ENCODE measurements at regions not wholly inside any gene's neighbourhood (a gene's known extent, or its start where the extent isn't known, plus 50 kb on each side); places are given as distances from the start of the nearest gene placed in this dataset.

DNA sequence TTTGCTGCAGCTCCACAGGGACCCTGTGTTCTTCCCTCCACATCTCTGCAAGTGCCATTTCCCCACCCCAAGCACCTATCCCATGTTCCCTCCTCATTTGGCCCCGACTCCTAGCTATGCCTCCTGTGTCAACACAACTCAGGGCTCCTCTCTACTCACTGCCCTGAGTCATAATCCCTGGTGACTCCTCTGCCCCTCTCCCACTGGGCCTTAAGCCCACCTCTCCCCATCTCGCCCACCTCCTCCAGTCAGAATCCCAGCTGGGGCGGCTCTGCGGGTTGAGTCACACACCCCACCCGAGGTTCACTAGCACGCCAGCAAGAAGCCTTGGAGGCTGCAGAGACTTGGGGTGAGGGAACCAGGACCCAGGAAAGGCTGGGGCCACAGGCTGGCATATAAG is 346.2 kb downstream of the FOXL1 start:
- DNase-seq = peak in 1 of 2 donors; percentile 58
- WGBS, 2 donors = 79 to 80% methylated on average over 6 of the region's 6 CpGs
- Histone ChIP-seq H3K4me3 (ENCODE audit: low read length in 2 of 2) (no peak overlapping the region), H3K36me3 (ENCODE audit: control insufficient read depth in 1 of 2, insufficient read depth in 2 of 2, low read length in 1 of 2) (no peaks in the 10 kb centered on the region), H3K27ac (ENCODE audit: low read depth in 1 of 2, low read length in 2 of 2) (no peak overlapping the region), H3K9me3 (ENCODE audit: control insufficient read depth, low read length) (peaks cover 6% of the 10 kb centered on the region), H3K27me3 (ENCODE audit: control insufficient read depth in 1 of 2, insufficient read depth in 2 of 2, low read length in 1 of 2) (no peaks in the 10 kb centered on the region), H3K4me1 (ENCODE audit: control insufficient read depth in 1 of 2, insufficient read depth in 2 of 2, low read length in 2 of 2) (no peaks in the 10 kb centered on the region)
- ATAC-seq (ENCODE audit: low FRiP score) = no peak
- intact Hi-C loops (cut with DNase I) = no loop called here

DNA sequence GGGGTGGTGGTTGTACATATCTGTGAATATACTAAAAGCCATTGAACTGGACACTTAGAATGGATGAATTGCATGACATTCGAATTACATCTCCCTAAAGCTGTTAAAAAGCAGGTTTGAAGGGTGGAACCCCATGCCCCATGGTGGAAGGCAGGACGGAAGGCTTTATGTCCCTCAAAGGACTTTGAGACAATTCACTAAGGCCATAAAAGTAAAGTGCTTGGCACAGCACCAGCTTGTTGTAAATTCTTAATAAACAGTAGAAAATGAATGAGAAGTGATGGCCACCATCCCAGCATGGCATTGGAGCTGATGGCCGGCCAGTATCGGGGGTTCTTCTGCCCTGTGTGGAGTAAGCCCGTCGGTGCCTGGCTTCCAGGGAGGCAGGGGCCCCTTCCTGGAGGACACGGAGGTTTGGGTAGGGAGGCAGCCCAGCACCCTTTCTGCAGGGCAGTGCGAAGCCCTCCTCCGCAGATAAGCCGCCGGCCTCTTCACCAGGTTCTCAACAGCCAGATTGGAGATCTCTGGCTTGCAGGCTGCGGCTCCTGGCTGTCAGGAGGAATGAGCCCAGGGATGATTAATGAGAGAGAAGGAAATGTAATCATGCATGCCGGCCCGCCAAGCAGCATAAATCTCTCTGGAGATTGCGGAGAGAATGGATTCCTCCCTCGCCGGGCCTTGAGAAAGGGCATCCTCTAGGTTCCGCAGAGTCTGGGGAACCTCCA is 346.9 kb downstream of the FOXL1 start:
- intact Hi-C loops (cut with DNase I) = no loop called here
- H3K27me3 ChIP-seq (ENCODE audit: control insufficient read depth in 1 of 2, insufficient read depth in 2 of 2, low read length in 1 of 2) = no peaks in the 10 kb centered on the region
- H3K4me1 ChIP-seq (ENCODE audit: control insufficient read depth in 1 of 2, insufficient read depth in 2 of 2, low read length in 2 of 2) = no peaks in the 10 kb centered on the region
- DNase-seq (peak in 1 of 2 donors; percentile 70), ATAC-seq (ENCODE audit: low FRiP score) (no peak)
- WGBS, 2 donors = 27 to 32% methylated on average over 18 of the region's 18 CpGs
- H3K27ac ChIP-seq (ENCODE audit: low read depth in 1 of 2, low read length in 2 of 2) = no peak overlapping the region
- no peaks in the 10 kb centered on the region for H3K36me3 ChIP-seq (ENCODE audit: control insufficient read depth in 1 of 2, insufficient read depth in 2 of 2, low read length in 1 of 2)
- H3K4me3 ChIP-seq (ENCODE audit: low read length in 2 of 2) = no peak overlapping the region
- H3K9me3 ChIP-seq (ENCODE audit: control insufficient read depth, low read length) = peaks cover 6% of the 10 kb centered on the region

DNA sequence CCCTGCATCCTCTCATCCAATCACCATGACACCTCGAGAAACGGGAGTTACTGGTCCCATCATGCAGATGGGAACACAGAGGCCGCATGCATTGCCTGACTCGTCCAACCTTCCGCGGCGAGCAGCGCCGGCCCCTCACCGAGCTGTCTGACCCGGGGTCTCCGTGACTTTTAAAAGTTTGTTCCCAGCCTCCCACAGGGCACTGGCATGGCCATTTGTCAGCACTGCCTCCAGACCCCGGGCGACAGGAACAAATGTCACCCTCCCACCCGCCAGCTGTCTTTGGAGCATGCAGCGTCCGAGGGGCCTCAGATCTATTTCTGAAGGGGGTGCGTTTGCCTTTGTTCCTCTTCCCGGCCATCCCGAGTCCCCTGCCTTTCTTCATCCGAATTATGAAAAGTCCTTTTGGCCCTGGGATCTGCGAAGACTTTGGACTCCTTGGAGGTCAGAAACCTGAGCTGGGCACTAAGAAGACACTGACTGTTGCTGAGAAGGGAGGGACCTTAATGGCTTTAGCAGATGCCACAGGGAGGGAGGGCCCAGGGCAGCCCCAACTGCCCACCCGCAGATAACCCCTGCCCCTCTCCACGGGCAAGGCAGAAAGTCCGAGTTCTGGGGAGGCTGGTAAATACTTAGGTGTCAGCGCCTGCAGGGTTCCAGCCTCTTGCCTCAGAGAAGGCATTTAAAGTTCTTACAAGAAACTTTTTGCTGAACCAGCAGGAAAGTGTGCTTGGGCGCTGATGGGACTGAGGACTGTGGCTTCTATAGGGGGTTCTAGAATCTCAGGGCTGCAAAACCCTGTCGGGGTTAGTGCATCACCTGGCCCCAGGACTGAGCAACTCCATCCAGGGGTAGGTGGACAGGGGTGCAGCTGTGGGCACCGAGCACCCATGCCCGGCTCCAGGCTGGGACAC is 348.1 kb downstream of the FOXL1 start:
- H3K27me3 ChIP-seq (ENCODE audit: control insufficient read depth in 1 of 2, insufficient read depth in 2 of 2, low read length in 1 of 2) = no peaks in the 10 kb centered on the region

DNA sequence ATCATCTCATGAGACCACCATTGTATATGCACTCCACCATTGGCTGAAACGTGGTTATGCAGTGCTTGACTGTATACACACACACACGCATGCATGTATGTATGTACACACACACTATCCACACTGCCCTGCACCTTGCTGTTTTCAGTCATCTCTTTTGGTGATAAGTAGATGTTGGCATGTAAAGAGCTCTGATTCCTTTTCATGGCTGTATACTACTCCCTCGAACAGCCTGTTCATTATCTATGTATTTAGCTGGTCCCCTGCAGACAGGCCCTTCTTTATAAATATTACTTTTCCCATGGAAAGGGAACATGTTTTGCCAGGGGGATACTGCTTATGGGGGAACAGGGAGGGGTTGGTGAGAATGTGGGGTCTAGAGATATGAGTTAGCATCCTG is 349.4 kb downstream of the FOXL1 start:
- H3K4me3 ChIP-seq (ENCODE audit: low read length in 2 of 2) = no peak overlapping the region
- intact Hi-C loops (cut with DNase I) = no loop called here
- DNase-seq (no peak), ATAC-seq (ENCODE audit: low FRiP score) (no peak)
- H3K36me3 ChIP-seq (ENCODE audit: control insufficient read depth in 1 of 2, insufficient read depth in 2 of 2, low read length in 1 of 2) = no peaks in the 10 kb centered on the region
- no peaks in the 10 kb centered on the region for H3K9me3 ChIP-seq (ENCODE audit: control insufficient read depth, low read length)
- H3K27ac ChIP-seq (ENCODE audit: low read depth in 1 of 2, low read length in 2 of 2) = no peak overlapping the region
- 94 to 97% methylated on average over 3 of the region's 3 CpGs for WGBS, 2 donors
- no peaks in the 10 kb centered on the region for H3K27me3 ChIP-seq (ENCODE audit: control insufficient read depth in 1 of 2, insufficient read depth in 2 of 2, low read length in 1 of 2)
- H3K4me1 ChIP-seq (ENCODE audit: control insufficient read depth in 1 of 2, insufficient read depth in 2 of 2, low read length in 2 of 2) = no peaks in the 10 kb centered on the region

More for the DNA sequence above, 348.1 kb downstream of the FOXL1 start:
- Histone ChIP-seq H3K36me3 (ENCODE audit: control insufficient read depth in 1 of 2, insufficient read depth in 2 of 2, low read length in 1 of 2) (no peaks in the 10 kb centered on the region), H3K4me3 (ENCODE audit: low read length in 2 of 2) (no peak overlapping the region), H3K9me3 (ENCODE audit: control insufficient read depth, low read length) (no peaks in the 10 kb centered on the region), H3K4me1 (ENCODE audit: control insufficient read depth in 1 of 2, insufficient read depth in 2 of 2, low read length in 2 of 2) (no peaks in the 10 kb centered on the region), H3K27ac (ENCODE audit: low read depth in 1 of 2, low read length in 2 of 2) (no peak overlapping the region)
- ATAC-seq (ENCODE audit: low FRiP score) = no peak
- WGBS, 2 donors = 91 to 93% methylated on average over 30 of the region's 30 CpGs
- intact Hi-C loops (cut with DNase I) = no loop called here
- DNase-seq = peak in 1 of 2 donors; percentile 55

DNA sequence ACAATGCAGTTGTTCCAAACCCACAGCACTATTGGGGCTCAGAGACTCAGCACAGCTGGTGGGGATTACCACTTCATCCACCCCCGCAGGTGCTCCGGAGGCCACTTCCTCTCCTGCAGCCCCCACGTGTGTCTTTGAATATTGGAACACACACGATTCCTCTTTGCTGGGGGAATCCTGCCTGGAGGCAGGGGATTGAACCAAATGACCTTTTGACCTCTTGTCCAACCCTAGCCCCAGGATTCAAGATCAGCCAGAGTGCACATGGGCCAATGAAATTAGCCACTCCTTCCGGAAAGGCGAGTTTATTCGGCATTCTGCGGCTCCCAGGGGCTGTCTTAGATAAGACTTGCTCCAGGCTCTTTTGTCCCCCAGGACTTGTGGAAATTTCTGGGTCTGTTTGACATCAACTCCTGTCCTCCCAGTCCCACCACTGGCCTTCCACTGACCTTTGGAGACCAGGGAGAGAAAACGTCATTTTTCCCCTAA is 350.2 kb downstream of the FOXL1 start:
- H3K27ac ChIP-seq (ENCODE audit: low read depth in 1 of 2, low read length in 2 of 2) = peak overlapping the region in 1 of 2 donors; percentile 2
- H3K27me3 ChIP-seq (ENCODE audit: control insufficient read depth in 1 of 2, insufficient read depth in 2 of 2, low read length in 1 of 2) = no peaks in the 10 kb centered on the region
- ATAC-seq (ENCODE audit: low FRiP score) = no peak
- intact Hi-C loops (cut with DNase I) = loop anchor here in 1 of 2 donors (1.0 kb wide), 1 partner anchor 352 kb away; no protein-coding TSS in a partner anchor
- WGBS, 2 donors = 82 to 84% methylated on average over 9 of the region's 9 CpGs
- H3K4me3 ChIP-seq (ENCODE audit: low read length in 2 of 2) = no peak overlapping the region
- no peaks in the 10 kb centered on the region for H3K36me3 ChIP-seq (ENCODE audit: control insufficient read depth in 1 of 2, insufficient read depth in 2 of 2, low read length in 1 of 2)
- H3K4me1 ChIP-seq (ENCODE audit: control insufficient read depth in 1 of 2, insufficient read depth in 2 of 2, low read length in 2 of 2) = no peaks in the 10 kb centered on the region
- DNase-seq = no peak
- no peaks in the 10 kb centered on the region for H3K9me3 ChIP-seq (ENCODE audit: control insufficient read depth, low read length)

DNA sequence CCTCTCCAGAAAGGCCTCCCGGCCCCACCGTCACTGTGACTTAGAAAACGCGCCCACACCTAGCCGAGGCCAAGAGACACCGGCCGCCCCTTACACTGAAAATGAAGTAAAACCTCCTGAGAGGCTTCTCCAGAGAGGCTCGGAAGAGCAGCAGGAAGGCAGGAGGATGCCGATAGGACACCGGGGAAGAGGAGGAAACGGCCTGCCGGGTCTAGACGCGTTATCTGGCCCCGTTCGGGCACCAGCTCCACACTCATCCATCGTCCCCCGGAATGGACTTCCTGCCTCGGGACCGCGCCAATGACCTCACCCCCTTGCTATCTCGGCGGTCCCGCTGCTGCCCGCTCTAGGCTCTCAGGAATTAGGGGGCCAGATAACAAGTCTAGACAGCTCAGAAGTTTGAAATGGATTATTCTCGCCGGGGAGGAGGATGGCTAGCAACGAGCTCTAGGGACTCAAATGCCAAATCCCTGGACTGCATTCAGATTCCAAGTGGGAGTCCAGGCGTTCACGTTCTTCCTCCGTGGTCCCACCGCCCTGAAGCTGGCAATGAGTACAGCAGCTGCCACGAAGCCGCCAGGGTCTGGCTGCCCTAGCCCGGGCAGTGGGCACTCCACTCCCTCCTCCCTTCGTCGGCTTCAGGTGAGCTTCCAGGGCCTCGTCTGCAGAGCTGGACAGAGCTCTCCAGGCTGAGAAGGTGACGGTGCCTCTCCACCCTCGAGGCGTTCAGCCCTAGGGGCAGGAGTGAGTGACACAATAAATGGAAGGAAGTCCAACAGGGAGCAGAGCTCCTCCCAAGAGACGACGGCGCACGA is 350.9 kb downstream of the FOXL1 start:
- ATAC-seq (ENCODE audit: low FRiP score) (peak; percentile 45), DNase-seq (peak; percentile 82 to 91)
- H3K36me3 ChIP-seq (ENCODE audit: control insufficient read depth in 1 of 2, insufficient read depth in 2 of 2, low read length in 1 of 2) = no peaks in the 10 kb centered on the region
- 7 to 10% methylated on average over 45 of the region's 45 CpGs for WGBS, 2 donors
- H3K4me1 ChIP-seq (ENCODE audit: control insufficient read depth in 1 of 2, insufficient read depth in 2 of 2, low read length in 2 of 2) = no peaks in the 10 kb centered on the region
- no peaks in the 10 kb centered on the region for H3K27me3 ChIP-seq (ENCODE audit: control insufficient read depth in 1 of 2, insufficient read depth in 2 of 2, low read length in 1 of 2)
- H3K27ac ChIP-seq (ENCODE audit: low read depth in 1 of 2, low read length in 2 of 2) = peak overlapping the region in 1 of 2 donors; percentile 75
- H3K9me3 ChIP-seq (ENCODE audit: control insufficient read depth, low read length) = no peaks in the 10 kb centered on the region
- H3K4me3 ChIP-seq (ENCODE audit: low read length in 2 of 2) = no peak overlapping the region
- intact Hi-C loops (cut with DNase I) = loop anchor here in 1 of 2 donors (1.0 kb wide), 1 partner anchor 353 kb away; no protein-coding TSS in a partner anchor

DNA sequence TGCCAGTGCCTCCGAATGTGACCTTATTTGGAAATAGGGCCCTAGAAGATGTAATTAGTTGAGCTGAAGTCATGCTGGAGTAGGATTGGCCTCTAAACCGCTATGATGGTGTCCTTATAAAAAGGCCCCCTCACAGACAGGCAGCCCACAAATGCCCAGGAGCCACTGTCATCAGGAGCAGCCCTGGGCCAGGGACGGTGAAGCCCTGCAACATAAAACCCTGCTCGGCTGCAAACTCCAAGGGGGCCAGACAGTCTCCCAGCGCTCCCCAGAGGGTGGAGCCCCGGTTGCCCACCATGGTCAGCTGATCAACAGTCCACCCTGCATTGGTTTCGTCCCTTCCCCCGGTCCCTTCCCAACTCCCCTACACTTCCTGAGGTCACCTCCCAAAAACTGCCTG is 351.7 kb downstream of the FOXL1 start:
- intact Hi-C loops (cut with DNase I) = loop anchor here (5.0 to 10.0 kb wide), 3 partner anchors 127 to 455 kb away; partner anchors contain the start of genes FBXO31 (in 1 of the 2) and FOXL1 (in 1 of the 2)
- Histone ChIP-seq H3K27ac (ENCODE audit: low read depth in 1 of 2, low read length in 2 of 2) (no peak overlapping the region), H3K4me1 (ENCODE audit: control insufficient read depth in 1 of 2, insufficient read depth in 2 of 2, low read length in 2 of 2) (no peaks in the 10 kb centered on the region), H3K27me3 (ENCODE audit: control insufficient read depth in 1 of 2, insufficient read depth in 2 of 2, low read length in 1 of 2) (no peaks in the 10 kb centered on the region), H3K36me3 (ENCODE audit: control insufficient read depth in 1 of 2, insufficient read depth in 2 of 2, low read length in 1 of 2) (no peaks in the 10 kb centered on the region), H3K4me3 (ENCODE audit: low read length in 2 of 2) (no peak overlapping the region), H3K9me3 (ENCODE audit: control insufficient read depth, low read length) (no peaks in the 10 kb centered on the region)
- ATAC-seq (ENCODE audit: low FRiP score) = no peak
- DNase-seq = no peak
- 30 to 41% methylated on average over 8 of the region's 8 CpGs for WGBS, 2 donors

Data from aorta (tissue), 5 donors.